ENCODE measurements at regions not wholly inside any gene's neighbourhood (a gene's known extent, or its start where the extent isn't known, plus 50 kb on each side); places are given as distances from the start of the nearest gene placed in this dataset.

DNA sequence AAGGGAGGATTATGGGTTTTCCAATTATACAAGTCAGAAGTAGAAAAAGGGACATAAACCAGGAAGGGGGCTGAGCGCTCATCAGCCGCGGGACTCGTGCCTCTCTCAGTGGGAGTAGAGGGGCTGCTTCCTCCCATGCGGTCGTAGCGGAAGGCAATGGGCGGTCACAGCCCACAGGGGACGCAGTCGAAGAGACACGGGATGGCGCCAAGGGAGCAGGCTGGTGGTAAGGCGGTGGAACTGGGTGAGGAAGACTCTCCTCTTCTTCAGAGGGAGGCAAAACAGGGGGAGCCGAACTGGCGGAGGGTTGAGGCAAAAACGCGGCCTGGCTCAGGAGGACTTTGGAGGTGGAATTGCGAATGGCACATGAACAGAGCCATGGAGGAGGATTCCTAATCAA is 677.7 kb downstream of the TMEM121 start:
- TF ChIP-seq BORCS8-MEF2B (CRISPR knock-in tag; IDR thresholded peaks at IDR 0.05): no peak
- no peak for TF ChIP-seq POLR2A (IDR thresholded peaks at IDR 0.05; ENCODE audit: insufficient read depth in 1 of 2, low read depth in 2 of 2, low read length in 2 of 2)
- no peak for TF ChIP-seq ETV5 (CRISPR knock-in tag; IDR thresholded peaks at IDR 0.05; ENCODE audit: borderline replicate concordance)
- no peak for TF ChIP-seq ZNF776 (CRISPR knock-in tag; IDR thresholded peaks at IDR 0.05)
- TF ChIP-seq, protein P1, sequence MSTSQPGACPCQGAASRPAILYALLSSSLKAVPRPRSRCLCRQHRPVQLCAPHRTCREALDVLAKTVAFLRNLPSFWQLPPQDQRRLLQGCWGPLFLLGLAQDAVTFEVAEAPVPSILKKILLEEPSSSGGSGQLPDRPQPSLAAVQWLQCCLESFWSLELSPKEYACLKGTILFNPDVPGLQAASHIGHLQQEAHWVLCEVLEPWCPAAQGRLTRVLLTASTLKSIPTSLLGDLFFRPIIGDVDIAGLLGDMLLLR (CRISPR knock-in tag; IDR thresholded peaks at IDR 0.05): no peak
- TF ChIP-seq, protein P2, sequence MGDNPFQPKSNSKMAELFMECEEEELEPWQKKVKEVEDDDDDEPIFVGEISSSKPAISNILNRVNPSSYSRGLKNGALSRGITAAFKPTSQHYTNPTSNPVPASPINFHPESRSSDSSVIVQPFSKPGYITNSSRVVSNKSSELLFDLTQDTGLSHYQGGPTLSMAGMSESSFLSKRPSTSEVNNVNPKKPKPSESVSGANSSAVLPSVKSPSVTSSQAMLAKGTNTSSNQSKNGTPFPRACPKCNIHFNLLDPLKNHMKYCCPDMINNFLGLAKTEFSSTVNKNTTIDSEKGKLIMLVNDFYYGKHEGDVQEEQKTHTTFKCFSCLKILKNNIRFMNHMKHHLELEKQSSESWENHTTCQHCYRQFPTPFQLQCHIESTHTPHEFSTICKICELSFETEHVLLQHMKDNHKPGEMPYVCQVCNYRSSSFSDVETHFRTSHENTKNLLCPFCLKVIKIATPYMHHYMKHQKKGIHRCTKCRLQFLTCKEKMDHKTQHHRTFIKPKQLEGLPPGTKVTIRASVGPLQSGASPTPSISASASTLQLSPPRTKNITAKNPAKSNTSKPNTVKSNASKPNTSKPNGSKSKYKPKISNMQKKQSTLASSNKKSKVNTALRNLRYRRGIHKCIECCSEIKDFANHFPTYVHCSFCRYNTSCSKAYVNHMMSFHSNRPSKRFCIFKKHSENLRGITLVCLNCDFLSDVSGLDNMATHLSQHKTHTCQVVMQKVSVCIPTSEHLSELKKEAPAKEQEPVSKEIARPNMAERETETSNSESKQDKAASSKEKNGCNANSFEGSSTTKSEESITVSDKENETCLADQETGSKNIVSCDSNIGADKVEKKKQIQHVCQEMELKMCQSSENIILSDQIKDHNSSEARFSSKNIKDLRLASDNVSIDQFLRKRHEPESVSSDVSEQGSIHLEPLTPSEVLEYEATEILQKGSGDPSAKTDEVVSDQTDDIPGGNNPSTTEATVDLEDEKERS (CRISPR knock-in tag; IDR thresholded peaks at IDR 0.05): no peak
- TF ChIP-seq, protein P3, sequence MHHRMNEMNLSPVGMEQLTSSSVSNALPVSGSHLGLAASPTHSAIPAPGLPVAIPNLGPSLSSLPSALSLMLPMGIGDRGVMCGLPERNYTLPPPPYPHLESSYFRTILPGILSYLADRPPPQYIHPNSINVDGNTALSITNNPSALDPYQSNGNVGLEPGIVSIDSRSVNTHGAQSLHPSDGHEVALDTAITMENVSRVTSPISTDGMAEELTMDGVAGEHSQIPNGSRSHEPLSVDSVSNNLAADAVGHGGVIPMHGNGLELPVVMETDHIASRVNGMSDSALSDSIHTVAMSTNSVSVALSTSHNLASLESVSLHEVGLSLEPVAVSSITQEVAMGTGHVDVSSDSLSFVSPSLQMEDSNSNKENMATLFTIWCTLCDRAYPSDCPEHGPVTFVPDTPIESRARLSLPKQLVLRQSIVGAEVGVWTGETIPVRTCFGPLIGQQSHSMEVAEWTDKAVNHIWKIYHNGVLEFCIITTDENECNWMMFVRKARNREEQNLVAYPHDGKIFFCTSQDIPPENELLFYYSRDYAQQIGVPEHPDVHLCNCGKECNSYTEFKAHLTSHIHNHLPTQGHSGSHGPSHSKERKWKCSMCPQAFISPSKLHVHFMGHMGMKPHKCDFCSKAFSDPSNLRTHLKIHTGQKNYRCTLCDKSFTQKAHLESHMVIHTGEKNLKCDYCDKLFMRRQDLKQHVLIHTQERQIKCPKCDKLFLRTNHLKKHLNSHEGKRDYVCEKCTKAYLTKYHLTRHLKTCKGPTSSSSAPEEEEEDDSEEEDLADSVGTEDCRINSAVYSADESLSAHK (CRISPR knock-in tag; IDR thresholded peaks at IDR 0.05; ENCODE audit: borderline replicate concordance): no peak
- TF ChIP-seq AGO1 (IDR thresholded peaks at IDR 0.05; ENCODE audit: low read depth, low read length, poor library complexity, severe bottlenecking): no peak
- TF ChIP-seq, protein P4, sequence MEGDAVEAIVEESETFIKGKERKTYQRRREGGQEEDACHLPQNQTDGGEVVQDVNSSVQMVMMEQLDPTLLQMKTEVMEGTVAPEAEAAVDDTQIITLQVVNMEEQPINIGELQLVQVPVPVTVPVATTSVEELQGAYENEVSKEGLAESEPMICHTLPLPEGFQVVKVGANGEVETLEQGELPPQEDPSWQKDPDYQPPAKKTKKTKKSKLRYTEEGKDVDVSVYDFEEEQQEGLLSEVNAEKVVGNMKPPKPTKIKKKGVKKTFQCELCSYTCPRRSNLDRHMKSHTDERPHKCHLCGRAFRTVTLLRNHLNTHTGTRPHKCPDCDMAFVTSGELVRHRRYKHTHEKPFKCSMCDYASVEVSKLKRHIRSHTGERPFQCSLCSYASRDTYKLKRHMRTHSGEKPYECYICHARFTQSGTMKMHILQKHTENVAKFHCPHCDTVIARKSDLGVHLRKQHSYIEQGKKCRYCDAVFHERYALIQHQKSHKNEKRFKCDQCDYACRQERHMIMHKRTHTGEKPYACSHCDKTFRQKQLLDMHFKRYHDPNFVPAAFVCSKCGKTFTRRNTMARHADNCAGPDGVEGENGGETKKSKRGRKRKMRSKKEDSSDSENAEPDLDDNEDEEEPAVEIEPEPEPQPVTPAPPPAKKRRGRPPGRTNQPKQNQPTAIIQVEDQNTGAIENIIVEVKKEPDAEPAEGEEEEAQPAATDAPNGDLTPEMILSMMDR (CRISPR knock-in tag; IDR thresholded peaks at IDR 0.05): no peak
- TF ChIP-seq TP53 (CRISPR knock-in tag; conservative IDR thresholded peaks at IDR 0.05): no peak

Data from HepG2 (cell line).